B cell (primary cell): ENCODE measurements at regions not wholly inside any gene's neighbourhood (a gene's known extent, or its start where the extent isn't known, plus 50 kb on each side); places are given as distances from the start of the nearest gene placed in this dataset.

Source experiments
- ATAC-seq: fragments of 200-7000 bp; cut with Tn5 transposase; one replicate; pipeline ENCODE4 v1.10.0; 2021; ENCODE audit warnings: low read depth, mild to moderate bottlenecking, moderate number of reproducible peaks, moderate library complexity
- CTCF ChIA-PET: fragments of 350-600 bp; sonication (Branson Sonifier 250); formaldehyde crosslinking; loops from one replicate; lab custom pipeline; 2021; ENCODE audit warnings: antibody characterized with exemption, inconsistent platforms; lab: Charles Lee
- POLR2A ChIA-PET: fragments of 350-600 bp; sonication (Branson Sonifier 250); formaldehyde crosslinking; loops from one replicate; lab custom pipeline; 2021; ENCODE audit warnings: antibody characterized with exemption; lab: Charles Lee
- DNase-seq: peaks from one replicate; pipeline ENCODE4 v3.0.0; 2013
- H2AFZ ChIP-seq: 2 replicates; pipeline ENCODE4 v1.6.1; 2012; ENCODE audit warnings: mild to moderate bottlenecking, low read depth, low read length; ENCODE audit not compliant: insufficient read depth, poor library complexity, severe bottlenecking
- H3K27ac ChIP-seq, 2 donors: 1 replicate in 1 of 2; 2 replicates in 1 of 2; pipeline ENCODE4 v1.5.1; 2012 to 2013; ENCODE audit warnings: low read length in 2 of 2, mild to moderate bottlenecking in 2 of 2, moderate library complexity in 1 of 2
- H3K27me3 ChIP-seq, 4 experiments: fragments of 200-600 bp in 1 of 4; sonication (generic) in 1 of 4; replicated peaks in 1 of 4; 1 replicate in 2 of 4; 2 replicates in 2 of 4; pipeline versions ENCODE4 v1.6.1 to v1.7.0; 2013 to 2016; ENCODE audit warnings: low read length in 3 of 4, mild to moderate bottlenecking in 2 of 4, mixed read lengths in 1 of 4, moderate library complexity in 1 of 4; ENCODE audit not compliant: insufficient read depth in 4 of 4, control insufficient read depth in 3 of 4; ENCODE audit errors: control extremely low read depth in 1 of 4
- H3K36me3 ChIP-seq, 2 experiments: replicated peaks in 1 of 2; 1 replicate in 1 of 2; 2 replicates in 1 of 2; pipeline versions ENCODE4 v1.6.1 to v1.7.1; 2013; ENCODE audit warnings: low read length in 1 of 2; ENCODE audit not compliant: insufficient read depth in 2 of 2, control insufficient read depth in 1 of 2; ENCODE audit errors: control extremely low read depth in 1 of 2, extremely low read depth in 1 of 2
- H3K4me1 ChIP-seq, 2 donors: fragments of 200-600 bp in 1 of 2; sonication (generic) in 1 of 2; 1 replicate in 1 of 2; 2 replicates in 1 of 2; pipeline versions ENCODE4 v1.5.1 to v1.6.1; 2013 to 2017; ENCODE audit warnings: low read length in 2 of 2; ENCODE audit not compliant: control insufficient read depth in 2 of 2, insufficient read depth in 2 of 2
- H3K4me2 ChIP-seq: replicated peaks from 2 replicates; pipeline ENCODE3; 2012; ENCODE audit warnings: mild to moderate bottlenecking, low read depth, low read length; ENCODE audit not compliant: poor library complexity, severe bottlenecking
- H3K4me3 ChIP-seq, 5 experiments: fragments of 200-600 bp in 1 of 5; sonication (generic) in 1 of 5; 1 replicate in 3 of 5; 2 replicates in 2 of 5; pipeline versions ENCODE4 v1.5.1 to v1.7.0; 2011 to 2016; ENCODE audit warnings: low read length in 4 of 5, mild to moderate bottlenecking in 4 of 5, low read depth in 2 of 5, control low read depth in 1 of 5, moderate library complexity in 1 of 5; ENCODE audit not compliant: insufficient read depth in 1 of 5; ENCODE audit errors: control extremely low read depth in 1 of 5, extremely low read depth in 1 of 5
- H3K79me2 ChIP-seq: fragments of 200-600 bp; sonication (generic); one replicate; pipeline ENCODE4 v1.6.0; 2016; ENCODE audit warnings: low read length; ENCODE audit not compliant: control insufficient read depth, insufficient read depth
- H3K9ac ChIP-seq: fragments of 200-600 bp; sonication (generic); 2 replicates; pipeline ENCODE4 v1.6.1; 2017; ENCODE audit warnings: mild to moderate bottlenecking, low read length, moderate library complexity
- H3K9me3 ChIP-seq, 3 donors: one replicate each; pipeline versions ENCODE4 v1.6.1 to v1.7.1; 2013; ENCODE audit warnings: low read length in 2 of 3; ENCODE audit not compliant: control insufficient read depth in 2 of 3, insufficient read depth in 1 of 3; ENCODE audit errors: control extremely low read depth in 1 of 3
- H4K20me1 ChIP-seq: 2 replicates; pipeline ENCODE4 v1.6.0; 2012; ENCODE audit warnings: mild to moderate bottlenecking, low read length; ENCODE audit not compliant: insufficient read depth, control insufficient read depth, poor library complexity, severe bottlenecking
- H3K27ac Mint-ChIP-seq: one replicate; pipeline ENCODE4 v1.8.0; 2021; ENCODE audit warnings: mixed read lengths
- H3K27me3 Mint-ChIP-seq: one replicate; pipeline ENCODE4 v1.8.0; 2021; ENCODE audit warnings: mixed read lengths
- H3K4me1 Mint-ChIP-seq: one replicate; pipeline ENCODE4 v1.8.0; 2021; ENCODE audit warnings: mixed read lengths
- H3K4me3 Mint-ChIP-seq: one replicate; pipeline ENCODE4 v1.8.0; 2021; ENCODE audit warnings: mixed read lengths
- H3K9me3 Mint-ChIP-seq: one replicate; pipeline ENCODE4 v1.8.0; 2022; ENCODE audit warnings: mixed read lengths; ENCODE audit not compliant: insufficient read depth
- EZH2 ChIP-seq: IDR thresholded peaks from 2 replicates; pipeline ENCODE4 v1.6.1; 2012; ENCODE audit warnings: borderline replicate concordance, low read depth, mild to moderate bottlenecking, moderate library complexity, low read length; ENCODE audit not compliant: insufficient read depth, poor library complexity, severe bottlenecking
- WGBS: methylation state at CpG from one replicate; pipeline ENCODE4 v1.1.5; 2013; ENCODE audit warnings: missing lambda C conversion rate; ENCODE audit not compliant: insufficient coverage; 5-methylcytosine and 5-hydroxymethylcytosine counted together
- intact Hi-C: fragments of 100-400 bp; cut with micrococcal nuclease; formaldehyde crosslinking; loops from one replicate; pipeline ENCODE4 v1.10.0; 2022
- TF ChIP-seq, protein P1 (sequence below): fragments of 200-600 bp; IDR thresholded peaks from one replicate; pipeline ENCODE4 v1.8.0; 2022; ENCODE audit warnings: antibody characterized with exemption, mild to moderate bottlenecking

DNA sequence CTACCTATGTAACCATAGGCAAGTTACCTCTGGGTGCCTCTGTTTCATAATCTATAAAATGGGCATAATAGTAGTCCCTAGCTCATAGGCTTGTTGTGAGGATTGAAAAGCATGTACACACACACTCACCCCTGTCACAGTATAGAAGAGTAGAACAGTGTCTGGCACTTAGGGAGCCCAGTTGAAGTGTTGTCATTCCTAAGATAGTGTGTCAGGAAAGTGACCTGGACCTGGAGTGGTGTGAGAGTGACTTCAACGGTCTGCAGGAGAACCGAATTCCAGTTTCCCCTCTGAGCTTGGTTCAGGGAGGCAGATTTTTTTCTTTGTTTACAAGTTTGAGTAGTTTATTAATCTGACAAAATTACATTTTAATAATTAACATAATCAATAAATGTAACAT lies 229.9 kb upstream of the MAP3K7 start:
- Mint-ChIP-seq H3K27me3 (no peaks in the 10 kb centered on the region), H3K27ac (no peak overlapping the region), H3K4me1 (no peaks in the 10 kb centered on the region), H3K4me3 (no peak overlapping the region), H3K9me3 (peaks cover 2% of the 10 kb centered on the region)
- POLR2A ChIA-PET, result no interaction called here
- Histone ChIP-seq H3K4me2 (no peak overlapping the region), H3K4me1 (no peaks in the 10 kb centered on the region), H3K36me3 (no peaks in the 10 kb centered on the region), H3K27me3 (no peaks in the 10 kb centered on the region), H3K79me2 (no peaks in the 10 kb centered on the region), H4K20me1 (no peaks in the 10 kb centered on the region), H3K9me3 (peaks cover 0 to 2% (median 0%) of the 10 kb centered on the region in 3 donors), H2AFZ (no peak overlapping the region), H3K9ac (no peak overlapping the region), H3K27ac (no peak overlapping the region), H3K4me3 (no peak overlapping the region)
- no peak for ATAC-seq
- DNase-seq, result no peak
- TF ChIP-seq, protein P1, sequence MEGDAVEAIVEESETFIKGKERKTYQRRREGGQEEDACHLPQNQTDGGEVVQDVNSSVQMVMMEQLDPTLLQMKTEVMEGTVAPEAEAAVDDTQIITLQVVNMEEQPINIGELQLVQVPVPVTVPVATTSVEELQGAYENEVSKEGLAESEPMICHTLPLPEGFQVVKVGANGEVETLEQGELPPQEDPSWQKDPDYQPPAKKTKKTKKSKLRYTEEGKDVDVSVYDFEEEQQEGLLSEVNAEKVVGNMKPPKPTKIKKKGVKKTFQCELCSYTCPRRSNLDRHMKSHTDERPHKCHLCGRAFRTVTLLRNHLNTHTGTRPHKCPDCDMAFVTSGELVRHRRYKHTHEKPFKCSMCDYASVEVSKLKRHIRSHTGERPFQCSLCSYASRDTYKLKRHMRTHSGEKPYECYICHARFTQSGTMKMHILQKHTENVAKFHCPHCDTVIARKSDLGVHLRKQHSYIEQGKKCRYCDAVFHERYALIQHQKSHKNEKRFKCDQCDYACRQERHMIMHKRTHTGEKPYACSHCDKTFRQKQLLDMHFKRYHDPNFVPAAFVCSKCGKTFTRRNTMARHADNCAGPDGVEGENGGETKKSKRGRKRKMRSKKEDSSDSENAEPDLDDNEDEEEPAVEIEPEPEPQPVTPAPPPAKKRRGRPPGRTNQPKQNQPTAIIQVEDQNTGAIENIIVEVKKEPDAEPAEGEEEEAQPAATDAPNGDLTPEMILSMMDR, result no peak
- TF ChIP-seq EZH2, result no peak
- intact Hi-C loops, result no loop called here
- CTCF ChIA-PET, result no interaction called here
- no CpG with 5 or more reads among the region's 2 CpGs for WGBS

DNA sequence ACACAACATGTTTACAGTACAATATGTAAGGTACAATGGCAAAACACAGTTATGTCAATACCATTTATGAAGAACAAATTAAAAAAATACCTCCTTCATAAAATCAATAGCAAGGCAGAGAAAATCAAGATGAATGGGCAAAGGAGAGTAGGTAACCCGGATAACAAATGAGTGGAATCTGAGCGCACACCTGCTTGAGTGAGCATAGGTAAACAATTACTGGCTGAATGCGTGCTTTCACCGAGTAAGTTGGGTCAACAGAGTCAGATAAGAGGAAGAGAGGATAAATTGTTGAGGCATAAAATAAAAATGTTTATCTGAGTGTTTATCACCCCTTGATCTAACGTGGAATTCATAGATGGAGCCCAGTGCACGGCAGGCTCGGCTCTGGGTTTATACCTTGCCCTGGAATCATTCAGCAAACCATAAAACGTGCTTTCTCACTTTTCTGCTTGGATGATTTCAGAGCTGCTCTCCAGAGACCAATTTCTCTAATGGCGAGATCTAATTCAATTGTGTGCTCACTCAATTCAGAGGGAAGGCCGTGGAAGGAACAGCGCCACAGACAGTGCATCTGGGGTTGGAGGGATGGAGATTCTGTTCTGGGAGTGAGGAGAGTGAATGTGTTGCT lies 224.8 kb upstream of the MAP3K7 start:
- TF ChIP-seq, protein P1, result no peak
- no peak for TF ChIP-seq EZH2
- Histone ChIP-seq H3K9ac (no peak overlapping the region), H3K27ac (no peak overlapping the region), H3K36me3 (no peaks in the 10 kb centered on the region), H3K9me3 (peaks cover 0 to 4% (median 0%) of the 10 kb centered on the region in 3 donors), H3K4me1 (no peaks in the 10 kb centered on the region), H2AFZ (no peak overlapping the region), H4K20me1 (no peaks in the 10 kb centered on the region), H3K79me2 (no peaks in the 10 kb centered on the region), H3K4me2 (no peak overlapping the region), H3K4me3 (no peak overlapping the region), H3K27me3 (no peaks in the 10 kb centered on the region)
- DNase-seq (no peak), ATAC-seq (no peak)
- ChIA-PET CTCF (no interaction called here), POLR2A (no interaction called here)
- Mint-ChIP-seq H3K9me3 (peaks cover 2% of the 10 kb centered on the region), H3K4me3 (no peak overlapping the region), H3K27ac (no peak overlapping the region), H3K4me1 (no peaks in the 10 kb centered on the region), H3K27me3 (peaks cover 3% of the 10 kb centered on the region)
- WGBS, result 76% methylated on average over 9 of the region's 11 CpGs
- intact Hi-C loops, result no loop called here
